Endodermal cell (in vitro differentiated cells): ENCODE measurements at regions not wholly inside any gene's neighbourhood (a gene's known extent, or its start where the extent isn't known, plus 50 kb on each side); places are given as distances from the start of the nearest gene placed in this dataset.

Source experiments
- DNase-seq: peaks from one replicate; pipeline ENCODE4 v3.0.0-alpha.2; 2017
- H3K27ac ChIP-seq: 2 replicates; pipeline ENCODE4 v1.5.1; 2013; ENCODE audit warnings: mild to moderate bottlenecking, low read depth, low read length, moderate library complexity
- H3K27me3 ChIP-seq: 2 replicates; pipeline ENCODE4 v1.6.1; 2013; ENCODE audit warnings: mild to moderate bottlenecking, low read length, moderate library complexity; ENCODE audit not compliant: insufficient read depth, control insufficient read depth, poor library complexity, severe bottlenecking
- H3K36me3 ChIP-seq: 2 replicates; pipeline ENCODE4 v1.7.0; 2013; ENCODE audit warnings: mild to moderate bottlenecking, low read length, moderate library complexity; ENCODE audit not compliant: control insufficient read depth, insufficient read depth
- H3K4me1 ChIP-seq: one replicate; pipeline ENCODE4 v1.7.0; 2013; ENCODE audit warnings: low read length; ENCODE audit not compliant: control insufficient read depth, insufficient read depth
- H3K4me3 ChIP-seq: 2 replicates; pipeline ENCODE4 v1.5.1; 2013; ENCODE audit warnings: mild to moderate bottlenecking, low read length, moderate library complexity
- H3K9ac ChIP-seq: 2 replicates; pipeline ENCODE4 v1.6.1; 2013; ENCODE audit warnings: mild to moderate bottlenecking, low read length, moderate library complexity; ENCODE audit not compliant: poor library complexity, severe bottlenecking; ENCODE audit errors: extremely low read depth
- H3K9me3 ChIP-seq: 2 replicates; pipeline ENCODE4 v1.6.1; 2013; ENCODE audit warnings: mild to moderate bottlenecking, low read length, moderate library complexity; ENCODE audit not compliant: control insufficient read depth
- H3K27ac Mint-ChIP-seq: 2 replicates; pipeline ENCODE4 v1.8.0; 2020; ENCODE audit warnings: mixed read lengths
- H3K27me3 Mint-ChIP-seq: 2 replicates; pipeline ENCODE4 v1.8.0; 2021; ENCODE audit warnings: mild to moderate bottlenecking, mixed read lengths; ENCODE audit not compliant: insufficient read depth
- H3K36me3 Mint-ChIP-seq: 2 replicates; pipeline ENCODE4 v1.8.0; 2020; ENCODE audit warnings: low read depth, mixed read lengths
- H3K4me1 Mint-ChIP-seq: 2 replicates; pipeline ENCODE4 v1.8.0; 2020; ENCODE audit warnings: mixed read lengths
- H3K4me3 Mint-ChIP-seq: 2 replicates; pipeline ENCODE4 v1.8.0; 2020; ENCODE audit warnings: mild to moderate bottlenecking, moderate library complexity, mixed read lengths
- H3K9me3 Mint-ChIP-seq: 2 replicates; pipeline ENCODE4 v1.8.0; 2020; ENCODE audit warnings: mild to moderate bottlenecking, mixed read lengths
- CTCF ChIP-seq: fragments of 200-600 bp; sonication (generic); conservative IDR thresholded peaks from 2 replicates; pipeline ENCODE4 v1.5.0; 2021; ENCODE audit warnings: antibody characterized with exemption, mild to moderate bottlenecking
- WGBS, 2 experiments: methylation state at CpG; one replicate each; pipeline versions ENCODE4 v1.1.5 to v1.1.7; 2013; ENCODE audit warnings: missing lambda C conversion rate in 2 of 2, mixed read lengths in 1 of 2; ENCODE audit not compliant: insufficient coverage in 1 of 2, insufficient read length in 1 of 2; 5-methylcytosine and 5-hydroxymethylcytosine counted together

GRCh38 chr20:52768694-52769093 lies 203.5 kb upstream of the TSHZ2 start:
- H3K4me1 ChIP-seq = no peaks in the 10 kb centered on the region
- no peak for TF ChIP-seq CTCF

GRCh38 chr20:52766645-52767435 lies 205.3 kb upstream of the TSHZ2 start:
- no peak for TF ChIP-seq CTCF
- H3K36me3 ChIP-seq = no peaks in the 10 kb centered on the region
- H3K27ac ChIP-seq = peak overlapping the region; percentile 47
- H3K4me3 ChIP-seq = no peak overlapping the region
- no peak for DNase-seq
- H3K9me3 ChIP-seq = no peaks in the 10 kb centered on the region
- Mint-ChIP-seq H3K27me3 (no peaks in the 10 kb centered on the region), H3K4me3 (no peak overlapping the region), H3K4me1 (no peaks in the 10 kb centered on the region), H3K36me3 (no peaks in the 10 kb centered on the region), H3K9me3 (no peaks in the 10 kb centered on the region), H3K27ac (no peak overlapping the region)
- H3K4me1 ChIP-seq = no peaks in the 10 kb centered on the region
- WGBS, 2 experiments = 80 to 86% methylated on average over 2 to 7 of the region's 7 CpGs
- no peaks in the 10 kb centered on the region for H3K27me3 ChIP-seq
- H3K9ac ChIP-seq = no peak overlapping the region

More at GRCh38 chr20:52768694-52769093, 203.5 kb upstream of the TSHZ2 start:
- no peaks in the 10 kb centered on the region for H3K4me1 Mint-ChIP-seq
- no peak overlapping the region for H3K27ac ChIP-seq
- no peak overlapping the region for H3K4me3 ChIP-seq
- no peak for DNase-seq
- 66 to 87% methylated on average over 2 to 6 of the region's 6 CpGs for WGBS, 2 experiments
- no peaks in the 10 kb centered on the region for H3K27me3 ChIP-seq
- H3K9me3 Mint-ChIP-seq = no peaks in the 10 kb centered on the region
- no peaks in the 10 kb centered on the region for H3K36me3 ChIP-seq
- H3K27me3 Mint-ChIP-seq = no peaks in the 10 kb centered on the region
- H3K4me3 Mint-ChIP-seq = no peak overlapping the region
- no peaks in the 10 kb centered on the region for H3K36me3 Mint-ChIP-seq
- H3K9ac ChIP-seq = no peak overlapping the region
- no peaks in the 10 kb centered on the region for H3K9me3 ChIP-seq
- no peak overlapping the region for H3K27ac Mint-ChIP-seq

DNA sequence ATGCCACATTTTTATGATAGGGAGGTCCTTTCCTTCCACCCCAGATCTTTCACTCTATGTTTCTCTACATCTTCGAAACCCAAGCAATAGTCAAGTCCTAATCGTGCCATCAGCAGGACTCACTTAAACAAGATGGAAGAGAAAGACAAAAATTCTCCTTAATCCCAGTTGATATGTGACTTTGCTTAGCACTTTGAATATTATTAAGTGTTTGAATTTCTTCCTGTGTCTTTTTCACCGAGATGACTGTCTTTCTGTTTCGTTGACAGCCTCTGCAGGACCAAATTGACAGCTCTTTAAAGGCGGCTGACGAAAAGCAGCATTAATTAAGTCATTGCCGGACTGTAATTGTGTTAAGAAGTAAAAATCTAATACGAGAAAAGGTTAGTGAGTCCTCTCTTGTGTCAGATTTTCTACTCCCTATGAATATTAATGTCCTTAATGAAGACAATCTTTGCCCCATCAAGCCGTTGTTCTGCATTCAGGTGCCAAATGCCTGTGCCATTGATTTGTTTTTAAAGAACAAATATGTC lies 208.8 kb upstream of the TSHZ2 start:
- 88 to 93% methylated on average over 7 to 9 of the region's 9 CpGs for WGBS, 2 experiments
- H3K9ac ChIP-seq = no peak overlapping the region

More for the DNA sequence above, 208.8 kb upstream of the TSHZ2 start:
- no peaks in the 10 kb centered on the region for H3K4me1 Mint-ChIP-seq
- Histone ChIP-seq H3K4me1 (no peaks in the 10 kb centered on the region), H3K27ac (no peak overlapping the region), H3K36me3 (no peaks in the 10 kb centered on the region), H3K4me3 (no peak overlapping the region), H3K27me3 (no peaks in the 10 kb centered on the region), H3K9me3 (no peaks in the 10 kb centered on the region)
- no peak for TF ChIP-seq CTCF
- H3K27me3 Mint-ChIP-seq = peaks cover 2% of the 10 kb centered on the region
- no peak overlapping the region for H3K4me3 Mint-ChIP-seq
- H3K36me3 Mint-ChIP-seq = no peaks in the 10 kb centered on the region
- H3K9me3 Mint-ChIP-seq = peaks cover 3% of the 10 kb centered on the region
- DNase-seq = no peak
- H3K27ac Mint-ChIP-seq = no peak overlapping the region
